BE2C (cell line): ENCODE measurements at regions not wholly inside any gene's neighbourhood (a gene's known extent, or its start where the extent isn't known, plus 50 kb on each side); places are given as distances from the start of the nearest gene placed in this dataset.
"Not testable (repeated sequence)": the region's sequence is repeated elsewhere in the genome, so short reads cannot be mapped to it uniquely, and the experiment has no call there.

Experiments used
- DNase-seq: peaks from one replicate; pipeline ENCODE4 v3.0.0-alpha.2; 2020
- H3K27me3 ChIP-seq: fragments of 250-450 bp; sonication (Bioruptor Pico); 2 replicates; pipeline ENCODE4 v1.5.1; 2020; ENCODE audit warnings: mild to moderate bottlenecking
- H3K36me3 ChIP-seq: fragments of 250-450 bp; sonication (Bioruptor Pico); 2 replicates; pipeline ENCODE4 v1.5.1; 2020; ENCODE audit warnings: mild to moderate bottlenecking
- H3K4me1 ChIP-seq: fragments of 250-450 bp; sonication (Bioruptor Pico); 2 replicates; pipeline ENCODE4 v1.5.1; 2020
- H3K4me3 ChIP-seq: 2 replicates; pipeline ENCODE4 v1.5.1; 2011; ENCODE audit warnings: low read depth, low read length
- H3K9me3 ChIP-seq: fragments of 250-450 bp; sonication (Bioruptor Pico); 2 replicates; pipeline ENCODE4 v1.5.1; 2020
- TF ChIP-seq, protein P1 (sequence below): IDR thresholded peaks from 2 replicates; pipeline ENCODE4 v1.5.1; 2012; ENCODE audit warnings: mild to moderate bottlenecking, low read depth, low read length

DNA sequence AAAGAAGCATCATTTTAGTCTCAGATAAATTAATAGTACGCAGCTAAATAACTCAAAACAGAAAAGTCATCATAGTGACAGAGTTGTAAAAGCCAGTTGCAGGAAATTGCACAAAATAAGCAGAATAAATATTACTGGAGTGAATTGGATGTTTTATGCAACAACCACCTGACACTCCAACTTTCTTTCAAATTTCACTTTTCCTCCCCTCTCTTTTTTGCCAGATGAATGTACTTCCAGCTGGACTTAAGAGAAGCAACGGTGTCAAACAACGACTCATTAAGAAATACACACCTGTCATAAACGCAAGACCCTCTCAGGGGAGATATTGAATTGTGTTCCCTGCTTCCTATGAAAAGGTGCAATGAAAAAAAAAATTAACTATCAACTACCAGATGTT lies 120.2 kb upstream of the HCCS start:
- no peak for DNase-seq
- no peaks in the 10 kb centered on the region for H3K27me3 ChIP-seq
- TF ChIP-seq, protein P1, sequence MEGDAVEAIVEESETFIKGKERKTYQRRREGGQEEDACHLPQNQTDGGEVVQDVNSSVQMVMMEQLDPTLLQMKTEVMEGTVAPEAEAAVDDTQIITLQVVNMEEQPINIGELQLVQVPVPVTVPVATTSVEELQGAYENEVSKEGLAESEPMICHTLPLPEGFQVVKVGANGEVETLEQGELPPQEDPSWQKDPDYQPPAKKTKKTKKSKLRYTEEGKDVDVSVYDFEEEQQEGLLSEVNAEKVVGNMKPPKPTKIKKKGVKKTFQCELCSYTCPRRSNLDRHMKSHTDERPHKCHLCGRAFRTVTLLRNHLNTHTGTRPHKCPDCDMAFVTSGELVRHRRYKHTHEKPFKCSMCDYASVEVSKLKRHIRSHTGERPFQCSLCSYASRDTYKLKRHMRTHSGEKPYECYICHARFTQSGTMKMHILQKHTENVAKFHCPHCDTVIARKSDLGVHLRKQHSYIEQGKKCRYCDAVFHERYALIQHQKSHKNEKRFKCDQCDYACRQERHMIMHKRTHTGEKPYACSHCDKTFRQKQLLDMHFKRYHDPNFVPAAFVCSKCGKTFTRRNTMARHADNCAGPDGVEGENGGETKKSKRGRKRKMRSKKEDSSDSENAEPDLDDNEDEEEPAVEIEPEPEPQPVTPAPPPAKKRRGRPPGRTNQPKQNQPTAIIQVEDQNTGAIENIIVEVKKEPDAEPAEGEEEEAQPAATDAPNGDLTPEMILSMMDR, result no peak
- no peaks in the 10 kb centered on the region for H3K9me3 ChIP-seq
- H3K36me3 ChIP-seq, result no peaks in the 10 kb centered on the region
- no peaks in the 10 kb centered on the region for H3K4me1 ChIP-seq
- no peak overlapping the region for H3K4me3 ChIP-seq

DNA sequence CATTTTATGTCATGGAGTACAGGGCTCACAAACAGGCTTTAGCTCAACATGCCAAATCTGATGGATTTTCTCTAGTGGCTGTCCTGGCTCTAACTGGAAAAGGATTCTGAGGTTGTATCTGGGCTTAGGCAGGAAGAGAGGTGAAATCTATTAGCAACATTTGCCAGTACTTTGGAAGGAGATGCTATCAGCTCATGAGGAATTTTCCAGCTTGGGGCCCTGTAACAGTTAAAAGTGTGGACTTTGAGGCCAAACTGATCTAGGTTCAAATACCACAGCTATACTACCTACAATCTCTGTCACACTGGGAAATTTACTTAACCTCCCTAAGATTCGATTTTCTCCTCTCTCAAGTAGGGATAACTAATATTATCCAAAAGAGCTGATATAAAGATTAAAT lies 119.0 kb upstream of the HCCS start:
- no peak for DNase-seq
- Histone ChIP-seq H3K4me1 (no peaks in the 10 kb centered on the region), H3K4me3 (no peak overlapping the region), H3K36me3 (no peaks in the 10 kb centered on the region), H3K27me3 (no peaks in the 10 kb centered on the region), H3K9me3 (no peaks in the 10 kb centered on the region)
- TF ChIP-seq, protein P1, result no peak

DNA sequence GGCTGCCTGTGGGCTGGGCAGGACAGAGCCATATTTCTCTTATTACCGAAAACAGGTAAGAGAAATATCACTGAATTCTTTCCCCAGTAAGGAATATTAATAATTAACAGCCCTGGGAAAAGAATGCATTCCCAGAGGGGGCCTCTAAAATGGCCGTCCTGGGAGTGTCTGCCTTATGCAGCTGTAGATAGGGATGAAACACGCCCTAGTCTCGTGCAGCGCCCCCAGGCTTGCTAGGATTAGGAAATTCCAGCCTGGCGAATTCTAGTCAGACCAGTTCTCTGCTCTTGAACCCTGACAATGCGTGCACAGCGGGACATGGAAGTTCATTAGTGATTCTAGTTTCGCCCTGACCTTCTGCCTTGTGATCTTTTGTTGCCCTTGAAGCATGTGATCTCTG lies 104.1 kb upstream of the HCCS start:
- H3K36me3 ChIP-seq, DNase-seq, H3K4me1 ChIP-seq, H3K9me3 ChIP-seq, H3K27me3 ChIP-seq, H3K4me3 ChIP-seq: not testable (repeated sequence)

DNA sequence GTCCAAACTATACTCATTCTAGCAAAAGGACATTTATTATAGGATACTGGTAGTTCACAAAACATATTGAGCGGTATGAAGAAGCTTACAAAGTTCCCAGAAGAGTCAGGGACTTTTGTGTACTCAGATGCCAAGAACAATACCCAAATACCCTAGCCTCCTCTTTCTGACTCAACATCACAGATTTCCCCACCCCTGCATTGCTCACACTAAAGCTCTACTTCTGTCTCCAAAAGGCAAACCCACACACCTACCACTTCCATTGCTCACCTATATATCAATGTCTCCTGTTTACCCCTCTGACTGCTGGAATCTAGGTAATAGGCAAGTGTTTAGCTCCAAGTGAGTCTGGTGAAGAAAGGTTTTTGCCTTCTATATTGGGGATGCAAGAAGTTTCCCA lies 100.7 kb upstream of the HCCS start:
- no peak for DNase-seq
- Histone ChIP-seq H3K36me3 (no peaks in the 10 kb centered on the region), H3K4me3 (no peak overlapping the region), H3K9me3 (no peaks in the 10 kb centered on the region), H3K4me1 (no peaks in the 10 kb centered on the region), H3K27me3 (no peaks in the 10 kb centered on the region)
- TF ChIP-seq, protein P1, result no peak

DNA sequence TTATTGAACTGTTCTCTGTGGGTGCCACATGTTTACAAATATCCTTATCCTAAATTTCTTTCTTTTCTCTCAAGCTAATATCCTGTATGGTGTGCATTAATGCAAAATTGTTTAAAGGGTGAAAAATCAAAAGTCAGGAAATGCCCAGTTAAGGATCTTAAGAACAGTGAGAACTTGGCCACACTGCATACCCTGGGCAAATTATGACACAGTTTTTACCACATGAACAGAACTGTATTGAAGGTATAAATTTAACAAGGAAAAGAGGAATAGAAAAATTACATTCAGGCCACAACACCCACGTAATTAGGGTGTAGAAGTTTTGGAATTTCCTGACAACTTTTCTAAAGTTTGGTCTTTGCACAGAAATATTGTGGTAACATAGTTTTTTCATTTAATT lies 94.4 kb upstream of the HCCS start:
- H3K4me1 ChIP-seq, result no peaks in the 10 kb centered on the region
- no peak for DNase-seq
- H3K9me3 ChIP-seq, result no peaks in the 10 kb centered on the region
- H3K36me3 ChIP-seq, result no peaks in the 10 kb centered on the region
- no peaks in the 10 kb centered on the region for H3K27me3 ChIP-seq
- H3K4me3 ChIP-seq, result no peak overlapping the region
- TF ChIP-seq, protein P1, result no peak

DNA sequence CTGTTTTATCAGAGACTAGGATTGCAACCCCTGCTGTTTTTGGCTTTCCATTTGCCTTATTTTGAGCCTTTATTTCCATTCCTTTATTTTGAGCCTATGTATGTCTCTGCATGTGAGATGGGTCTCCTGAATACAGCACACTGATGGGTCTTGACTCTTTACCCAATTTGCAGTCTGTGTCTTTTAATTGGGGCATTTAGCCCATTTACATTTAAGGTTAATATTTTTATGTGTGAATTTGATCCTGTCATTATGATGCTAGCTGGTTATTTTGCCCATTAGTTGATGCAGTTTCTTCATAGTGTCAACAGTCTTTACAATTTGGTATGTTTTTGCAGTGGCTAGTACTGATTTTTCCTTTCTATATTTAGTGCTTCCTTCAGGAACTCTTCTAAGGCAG lies 88.5 kb upstream of the HCCS start:
- H3K27me3 ChIP-seq, H3K4me3 ChIP-seq: not testable (repeated sequence)

DNA sequence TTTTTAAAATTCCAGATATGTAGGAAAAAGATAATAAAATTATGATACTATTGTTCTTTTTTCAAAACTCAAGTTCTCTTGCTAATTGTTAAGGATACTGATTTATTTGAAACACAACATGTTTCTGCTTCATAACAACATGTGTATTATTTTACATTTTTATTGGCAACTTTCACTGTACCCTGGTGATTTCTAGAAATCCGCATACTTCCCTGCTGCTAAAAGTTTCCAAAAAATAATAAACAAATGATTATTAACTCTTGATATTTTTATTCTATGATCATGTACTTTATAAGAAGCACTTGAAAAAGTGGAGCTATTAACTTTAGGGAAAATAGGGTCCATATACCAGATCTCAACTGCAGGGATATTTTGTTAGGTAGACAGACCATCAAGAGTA lies 71.2 kb upstream of the HCCS start:
- no peak overlapping the region for H3K4me3 ChIP-seq
- H3K9me3 ChIP-seq, result no peaks in the 10 kb centered on the region
- H3K27me3 ChIP-seq, result no peaks in the 10 kb centered on the region
- no peak for DNase-seq
- TF ChIP-seq, protein P1, result no peak
- H3K4me1 ChIP-seq, result no peaks in the 10 kb centered on the region
- no peaks in the 10 kb centered on the region for H3K36me3 ChIP-seq

More for the DNA sequence above, 88.5 kb upstream of the HCCS start:
- H3K9me3 ChIP-seq, H3K36me3 ChIP-seq, H3K4me1 ChIP-seq, DNase-seq: not testable (repeated sequence)
